HG02885 (cell line): ENCODE measurements at regions not wholly inside any gene's neighbourhood (a gene's known extent, or its start where the extent isn't known, plus 50 kb on each side); places are given as distances from the start of the nearest gene placed in this dataset.

Experiments
- ATAC-seq: cut with Tn5 transposase; IDR thresholded peaks from one replicate; pipeline ENCODE4 v1.9.1; 2021; ENCODE audit warnings: mild to moderate bottlenecking; ENCODE audit not compliant: unreplicated experiment, poor library complexity

DNA sequence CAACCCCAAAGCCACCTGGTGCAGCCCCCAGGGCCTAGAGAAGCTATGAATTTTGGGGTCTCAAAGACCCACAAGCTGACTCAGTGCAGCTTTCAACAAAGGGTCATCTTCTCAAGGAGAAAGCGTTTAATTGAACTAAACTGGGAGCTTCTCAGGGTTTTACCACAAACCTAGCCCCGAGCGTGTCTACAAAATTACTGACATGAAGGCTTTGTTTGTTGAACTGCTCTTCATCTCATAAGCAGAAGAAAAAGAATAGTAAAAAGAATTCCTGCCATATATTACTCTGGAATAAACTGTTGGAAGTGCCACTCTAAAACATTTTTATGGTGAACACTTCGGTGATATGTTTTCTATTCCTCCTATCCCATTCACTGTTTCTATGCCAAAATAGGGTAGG, 50.8 kb upstream of the INCENP start:
- ATAC-seq: no peak

DNA sequence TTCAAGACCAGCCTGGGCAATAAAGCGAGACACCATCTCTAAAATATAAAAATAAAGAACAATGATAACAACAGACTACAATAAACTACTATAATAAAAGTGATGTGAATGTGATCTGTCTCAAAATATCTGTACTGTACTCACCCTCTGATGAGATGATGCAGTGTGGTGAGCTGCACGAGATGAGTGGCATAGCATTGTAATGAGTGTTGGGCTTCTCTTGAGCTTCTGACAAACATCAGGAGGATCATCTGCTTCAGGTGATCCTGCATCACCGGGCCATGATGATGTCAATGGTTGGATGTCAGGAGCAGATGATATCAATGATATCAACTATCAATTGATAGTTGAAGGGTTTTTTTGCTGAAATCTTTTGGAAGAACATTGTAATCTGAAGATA, 52.4 kb upstream of the INCENP start:
- ATAC-seq: no peak

DNA sequence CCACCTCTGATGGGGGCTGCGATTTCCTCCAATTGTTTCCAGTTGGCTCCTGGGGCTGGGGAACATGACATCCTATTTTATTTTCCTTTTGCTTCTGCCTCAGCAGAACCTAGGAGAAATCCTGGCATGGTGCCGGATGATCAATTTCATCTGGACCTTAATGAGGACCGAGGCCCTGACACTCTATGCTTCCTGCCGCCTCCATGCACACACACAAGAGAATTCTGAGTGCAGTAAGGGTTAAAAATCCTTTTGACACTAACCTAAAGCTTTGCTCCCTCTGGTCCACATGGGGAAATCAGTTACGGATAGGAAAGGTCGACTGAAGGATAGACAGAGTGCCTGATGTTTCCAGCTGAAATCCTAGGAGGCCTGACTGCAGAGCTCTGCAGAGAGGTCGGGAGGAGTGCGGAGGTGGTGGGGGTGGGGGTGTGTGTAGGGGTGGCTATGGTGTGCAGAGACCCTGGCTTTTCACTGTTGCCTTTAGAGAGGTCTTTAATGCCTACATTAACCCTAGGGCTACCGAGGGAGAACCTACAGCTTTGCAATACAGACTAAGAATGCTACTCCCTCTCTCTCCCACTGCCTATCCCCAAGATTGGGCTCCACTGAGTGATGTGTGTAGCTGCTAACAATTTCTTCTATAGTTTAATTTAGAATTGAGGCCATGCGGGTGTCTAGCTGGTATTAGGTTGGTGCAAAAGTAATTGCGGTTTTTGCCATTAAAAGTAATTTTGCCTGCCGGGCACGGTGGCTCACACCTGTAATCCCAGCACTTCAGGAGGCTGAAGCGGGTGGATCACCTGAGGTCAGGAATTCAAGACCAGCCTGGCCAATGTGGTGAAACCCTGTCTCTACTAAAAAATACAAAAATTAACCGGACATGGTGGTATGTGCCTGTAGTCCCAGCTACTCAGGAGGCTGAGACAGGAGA, 53.6 kb upstream of the INCENP start:
- no peak for ATAC-seq

DNA sequence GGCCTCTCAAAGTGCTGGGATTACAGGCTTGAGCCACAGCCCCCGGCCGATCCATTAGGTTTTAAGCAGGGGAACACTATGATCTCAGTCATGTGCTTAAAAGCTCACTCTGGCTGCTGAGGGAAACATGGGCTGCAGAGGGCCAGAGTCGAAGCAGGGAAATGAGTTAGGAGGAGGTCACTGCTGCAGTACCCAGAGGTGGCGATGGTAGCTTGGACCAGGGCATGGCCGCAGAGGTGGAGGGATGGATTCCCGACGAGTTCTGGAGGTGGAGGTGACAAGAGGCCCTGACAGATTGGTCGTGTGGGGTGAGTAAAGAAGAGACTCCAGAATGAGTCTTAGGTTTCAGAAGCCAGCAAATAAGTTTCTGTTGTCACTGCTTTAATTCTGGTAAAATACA, 54.4 kb upstream of the INCENP start:
- no peak for ATAC-seq

DNA sequence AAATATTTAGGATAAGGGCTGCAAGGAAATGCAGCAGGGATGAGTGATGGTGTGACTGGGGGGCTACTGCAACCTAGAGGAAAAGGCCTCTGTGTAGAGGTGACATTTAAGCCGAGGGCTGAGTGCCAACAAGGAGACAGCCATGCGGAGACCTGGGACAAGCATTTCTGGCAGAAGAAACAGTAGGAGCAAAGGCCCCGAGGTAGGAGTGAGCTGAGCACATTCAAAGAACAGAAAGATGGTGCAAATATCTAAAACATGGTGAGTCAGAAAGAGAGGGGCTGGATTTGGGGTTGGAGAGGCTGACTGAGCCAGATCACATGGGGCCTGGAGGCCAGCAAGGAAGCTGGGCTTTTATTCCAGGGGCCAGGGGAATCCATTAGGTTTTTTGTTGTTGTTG, 55.1 kb upstream of the INCENP start:
- no peak for ATAC-seq

DNA sequence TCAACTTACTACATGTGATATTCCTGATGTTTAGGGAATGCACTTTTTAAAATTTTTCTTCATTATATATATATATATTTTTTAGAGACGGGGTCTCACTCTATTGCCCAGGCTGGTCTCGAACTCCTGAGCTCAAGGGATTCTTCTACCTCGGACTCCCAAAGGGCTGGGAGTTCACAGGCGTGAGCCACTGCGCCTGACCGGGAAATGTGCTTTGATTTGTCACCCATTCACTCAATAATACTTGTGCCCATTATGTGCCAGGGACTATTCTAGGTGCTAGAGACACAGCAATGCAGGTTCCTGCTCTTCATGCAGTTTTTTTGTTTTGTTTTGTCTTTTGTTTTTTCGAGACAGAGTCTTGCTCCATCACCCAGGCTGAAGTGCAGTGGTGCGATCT, 56.1 kb upstream of the INCENP start:
- ATAC-seq: no peak

DNA sequence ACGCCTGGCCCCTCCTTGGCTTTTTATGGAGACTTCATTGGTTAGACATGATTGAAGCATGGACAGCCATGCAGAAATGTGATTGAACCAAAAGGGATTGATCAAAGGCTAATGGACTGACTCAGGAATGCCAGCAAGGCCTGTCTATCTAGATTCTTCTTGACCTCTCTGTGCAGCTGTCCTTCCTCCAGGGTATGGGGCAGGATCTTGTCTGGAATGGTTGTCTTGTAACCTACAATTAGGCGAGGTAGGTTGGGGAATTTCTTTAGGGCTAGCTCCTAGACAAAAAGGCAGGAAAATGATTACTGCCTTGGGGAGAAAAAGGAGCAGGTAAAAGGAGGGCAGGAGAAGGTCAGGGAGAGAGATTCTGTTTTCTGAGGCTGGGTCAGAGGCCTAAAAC, 59.6 kb upstream of the INCENP start:
- no peak for ATAC-seq

DNA sequence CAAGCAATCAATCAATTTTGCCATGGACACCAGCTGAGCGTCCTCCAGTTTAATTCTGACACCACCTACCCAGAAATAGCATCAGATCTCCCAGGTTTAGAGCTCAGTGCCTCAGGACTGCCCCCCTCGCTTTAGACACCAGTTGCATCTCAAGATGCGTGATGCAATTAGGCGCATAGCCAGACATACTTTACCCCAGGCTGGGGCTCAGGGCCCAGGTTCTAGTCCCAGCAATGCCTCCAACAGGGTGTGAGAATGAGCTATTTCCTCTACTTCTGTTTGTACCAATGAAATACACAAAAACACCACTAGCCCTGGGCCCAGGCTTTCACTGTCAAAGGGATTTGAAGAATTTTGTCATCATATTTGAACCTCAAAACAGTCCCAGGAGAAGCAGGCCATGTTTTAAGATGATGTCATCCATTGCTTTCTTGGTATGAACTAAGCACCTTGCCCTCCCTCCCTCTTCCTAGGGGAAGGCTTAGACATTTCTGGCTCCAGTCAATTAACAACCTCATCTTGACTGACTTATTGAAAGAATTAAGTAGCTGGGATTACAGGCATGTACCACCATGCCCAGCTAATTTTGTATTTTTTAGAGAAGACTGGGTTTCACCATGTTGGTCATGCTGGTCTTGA, 61.5 kb upstream of the INCENP start:
- ATAC-seq: no peak

DNA sequence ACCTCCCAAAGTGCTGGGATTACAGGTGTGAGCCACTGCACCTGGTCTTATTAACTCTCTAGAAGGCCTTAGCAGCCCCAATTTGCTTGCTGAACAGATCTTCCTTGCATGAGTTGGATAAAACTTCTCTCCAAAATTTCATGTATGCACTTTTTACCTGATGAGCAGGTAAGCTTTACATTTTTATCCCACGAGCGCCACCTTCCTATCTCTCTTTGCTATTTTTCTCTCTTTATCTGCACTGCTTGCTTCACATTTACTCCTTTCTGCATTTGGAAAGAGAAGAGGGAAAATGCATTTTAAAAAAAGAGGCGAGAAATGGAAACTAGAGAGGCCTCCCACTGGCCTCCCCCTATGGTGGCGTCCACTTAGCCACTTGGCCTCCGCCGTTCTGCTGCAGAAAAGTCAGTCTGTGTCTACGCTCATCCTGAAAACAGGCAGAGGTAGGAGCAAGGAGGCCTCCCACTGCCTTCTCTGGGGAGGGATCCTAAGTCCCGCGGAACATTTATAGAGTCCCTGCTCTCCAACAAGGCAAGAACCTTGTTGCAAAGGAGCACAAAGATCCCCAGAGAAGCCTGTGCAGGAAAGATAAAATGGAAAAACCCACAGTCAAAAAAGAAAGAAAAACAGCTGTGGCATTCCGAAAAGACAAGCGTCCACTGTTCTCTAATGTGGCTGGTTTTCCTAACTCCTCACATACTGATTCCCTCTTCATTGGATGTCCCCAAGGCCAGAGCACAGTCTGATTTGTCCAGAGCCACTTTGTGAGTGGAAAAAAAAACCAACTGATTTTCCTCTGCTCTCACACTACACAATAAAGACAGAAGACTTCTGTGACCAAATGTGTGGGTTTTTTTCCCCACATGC, 62.2 kb upstream of the INCENP start:
- no peak for ATAC-seq

DNA sequence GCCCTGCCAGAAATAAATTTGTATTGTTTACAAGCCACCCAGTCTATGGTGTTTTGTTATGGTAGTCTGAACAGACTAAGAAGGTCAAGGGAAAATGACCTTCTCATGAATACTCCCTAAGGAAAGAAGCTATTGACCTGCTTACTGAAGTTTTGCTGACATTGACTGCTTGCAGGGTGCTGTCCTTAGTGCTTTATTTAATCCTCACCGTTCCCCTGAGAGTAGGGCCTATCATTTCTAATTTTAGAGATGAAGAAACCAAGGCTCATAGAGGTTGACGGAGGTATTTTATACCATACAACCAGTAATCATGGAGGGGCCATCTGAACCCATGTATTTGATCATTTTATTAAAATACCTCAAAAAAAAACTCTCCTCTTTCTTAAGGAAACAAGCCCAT, 66.7 kb upstream of the INCENP start:
- no peak for ATAC-seq

DNA sequence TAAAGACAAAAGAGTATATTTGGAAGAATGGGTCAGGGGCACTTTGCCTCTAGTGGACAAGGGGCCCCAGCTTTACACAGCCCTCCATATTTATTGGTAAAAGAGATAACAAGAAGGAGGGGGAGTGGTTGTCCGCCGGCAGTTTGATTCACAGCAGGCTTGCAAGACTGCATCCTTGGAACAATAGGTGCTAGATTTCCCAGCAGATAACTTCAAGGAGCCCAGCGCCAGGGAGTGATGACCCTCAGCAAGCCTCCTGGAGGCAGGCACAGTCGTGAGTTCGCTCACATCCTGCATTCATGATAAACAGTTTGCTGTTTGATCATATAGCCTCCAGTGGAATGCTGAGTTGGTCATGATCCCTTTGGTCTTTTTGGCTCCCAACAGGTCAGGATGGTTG, 67.8 kb upstream of the INCENP start:
- ATAC-seq: no peak

DNA sequence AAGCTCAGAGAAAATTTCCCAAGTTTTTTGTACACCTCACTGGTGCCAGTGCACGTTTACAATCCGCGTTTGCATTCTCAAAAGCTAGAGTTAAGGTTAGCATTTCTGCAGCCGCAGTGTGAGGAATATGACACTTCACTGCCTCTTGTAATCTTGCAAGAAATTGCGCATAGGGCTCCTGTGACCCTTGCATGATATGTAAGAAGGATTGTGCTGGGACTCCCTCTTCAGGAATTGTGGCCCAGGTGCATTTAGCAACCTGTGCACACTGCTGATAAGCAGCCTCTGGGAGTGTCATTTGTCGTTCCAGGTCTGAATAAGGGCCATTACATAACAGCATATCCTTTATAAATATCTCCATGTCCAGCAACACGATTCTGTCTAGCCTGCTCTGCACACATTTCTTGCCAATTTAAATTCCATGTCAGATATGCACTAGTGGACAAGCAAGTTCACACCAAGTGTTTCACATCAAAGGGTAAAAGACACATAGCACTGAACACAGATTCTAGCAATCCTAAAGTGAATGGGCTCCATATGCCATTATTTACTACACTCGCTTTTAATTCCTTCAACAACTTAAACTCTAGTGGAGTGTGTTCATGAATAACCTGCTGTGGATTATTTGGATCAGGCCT, 69.2 kb upstream of the INCENP start:
- ATAC-seq: no peak

DNA sequence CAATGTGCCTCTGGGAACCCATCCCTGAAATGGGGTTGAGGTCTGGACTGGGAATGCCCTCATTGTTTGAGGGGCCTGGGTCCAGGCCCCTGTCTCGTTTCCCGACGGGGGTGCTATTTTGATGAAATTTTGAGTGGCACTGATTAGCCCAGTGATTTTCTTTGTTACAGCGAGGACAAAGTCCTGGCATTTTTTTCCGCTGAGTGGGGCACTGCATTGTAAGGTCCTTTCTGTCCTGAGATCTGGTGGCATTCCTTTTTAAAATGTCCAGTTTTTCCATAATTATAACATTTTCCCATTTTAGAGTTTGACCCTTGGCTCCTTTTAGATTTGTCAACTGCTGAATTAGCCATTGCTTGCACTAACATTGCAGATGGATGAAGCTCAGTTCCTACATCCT, 69.7 kb upstream of the INCENP start:
- ATAC-seq: no peak

DNA sequence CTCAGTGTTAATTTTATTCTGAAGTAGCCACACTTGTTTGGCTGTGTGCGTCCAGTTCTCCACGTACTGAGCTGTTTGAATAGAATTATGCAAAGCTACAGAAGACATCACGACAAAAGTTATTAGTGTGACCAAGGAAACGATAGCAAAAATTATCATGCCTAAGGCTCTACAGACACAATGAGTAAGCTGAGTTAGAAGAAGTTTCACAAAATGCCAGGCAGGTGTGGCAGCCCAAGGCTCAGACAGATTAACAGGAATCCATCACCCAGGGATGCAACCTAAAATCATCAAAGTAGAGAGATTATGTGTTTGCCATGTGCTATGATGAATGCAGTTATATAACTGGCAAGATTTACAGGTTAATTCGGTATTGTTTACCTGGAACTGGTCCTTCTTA, 73.1 kb upstream of the INCENP start:
- ATAC-seq: no peak

DNA sequence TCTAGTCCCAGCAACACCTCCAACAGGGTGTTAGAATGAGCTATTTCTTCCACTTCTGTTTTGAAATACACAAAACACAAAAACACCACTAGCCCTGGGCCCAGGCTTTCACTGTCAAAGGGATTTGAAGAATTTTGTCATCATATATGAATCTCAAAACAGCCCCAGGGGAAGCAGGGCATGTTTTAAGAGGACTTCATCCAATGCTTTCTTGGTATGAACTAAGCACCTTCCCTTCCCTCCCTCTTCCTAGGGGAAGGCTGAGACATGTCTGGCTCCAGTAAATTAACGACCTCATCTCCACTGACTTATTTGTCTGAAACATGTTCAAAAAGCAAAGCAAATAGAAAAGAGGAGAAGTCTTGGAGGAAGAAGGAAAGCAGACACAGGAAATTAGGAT, 75.7 kb upstream of the INCENP start:
- ATAC-seq: no peak

DNA sequence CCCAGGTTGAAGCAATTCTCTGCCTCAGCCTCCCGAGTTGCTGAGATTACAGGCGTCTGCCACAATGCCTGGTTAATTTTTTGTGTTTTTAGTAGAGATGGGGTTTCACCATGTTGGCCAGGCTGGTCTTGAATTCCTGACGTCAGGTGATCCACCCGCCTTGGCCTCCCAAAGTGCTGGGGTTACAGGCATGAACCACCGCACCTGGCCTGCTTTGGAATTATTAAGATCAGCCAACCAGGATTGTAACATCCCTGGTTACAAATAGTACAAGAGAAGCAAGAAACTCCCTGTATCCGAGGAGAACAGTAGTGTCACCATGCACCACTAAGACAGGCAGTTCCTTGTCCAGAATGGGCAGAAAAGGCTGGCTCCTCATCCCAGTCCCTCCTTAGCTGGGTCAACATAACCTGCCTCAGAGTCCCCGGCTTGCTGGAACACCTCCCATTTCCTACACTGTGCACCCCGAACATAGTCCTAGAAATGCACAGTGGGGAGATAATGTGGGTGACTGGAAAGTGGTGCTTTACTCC, 77.2 kb upstream of the INCENP start:
- ATAC-seq: no peak

DNA sequence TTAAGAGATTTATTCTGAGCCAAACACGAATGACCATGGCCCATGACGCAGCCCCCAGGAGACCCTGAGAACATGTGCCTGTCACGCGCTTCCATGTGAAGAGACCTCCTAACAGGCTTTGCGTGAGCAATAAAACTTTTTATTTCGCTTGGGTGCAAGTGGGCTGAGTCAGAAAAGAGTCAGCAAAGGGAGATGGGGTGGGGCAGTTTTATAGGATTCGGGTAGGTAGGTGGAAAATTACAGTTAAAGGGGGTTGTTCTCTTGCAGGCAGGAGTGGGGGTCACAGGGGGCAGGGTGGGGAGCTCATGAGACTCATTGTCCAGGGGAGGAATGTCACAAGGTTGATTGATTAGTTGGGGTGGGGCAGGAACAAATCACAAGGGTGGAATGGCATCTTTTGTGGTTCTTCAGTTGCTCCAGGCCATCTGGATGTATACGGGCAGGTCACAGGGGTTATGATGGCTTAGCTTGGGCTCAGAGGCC, 77.2 kb upstream of the FTH1 start:
- no peak for ATAC-seq

DNA sequence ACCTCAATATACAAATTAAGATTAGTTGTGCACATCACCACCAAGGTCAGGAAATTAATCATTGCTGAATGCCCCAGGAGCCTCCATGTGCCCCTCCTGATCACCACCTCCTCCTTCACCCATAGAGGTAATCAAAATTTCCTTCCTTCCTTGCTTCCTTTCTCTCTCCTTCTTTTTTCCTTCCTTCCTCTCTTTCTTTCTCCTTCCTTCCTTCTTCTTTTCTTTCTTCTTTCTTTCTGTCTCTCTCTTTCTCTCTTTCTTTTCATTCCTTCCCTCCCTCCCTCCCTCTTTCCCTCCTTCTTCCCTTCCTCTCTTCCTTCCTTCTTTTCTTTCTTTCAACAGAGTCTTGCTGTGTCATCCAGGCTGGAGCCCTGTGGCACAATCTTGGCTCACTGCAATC, 67.9 kb upstream of the FTH1 start:
- ATAC-seq: no peak

DNA sequence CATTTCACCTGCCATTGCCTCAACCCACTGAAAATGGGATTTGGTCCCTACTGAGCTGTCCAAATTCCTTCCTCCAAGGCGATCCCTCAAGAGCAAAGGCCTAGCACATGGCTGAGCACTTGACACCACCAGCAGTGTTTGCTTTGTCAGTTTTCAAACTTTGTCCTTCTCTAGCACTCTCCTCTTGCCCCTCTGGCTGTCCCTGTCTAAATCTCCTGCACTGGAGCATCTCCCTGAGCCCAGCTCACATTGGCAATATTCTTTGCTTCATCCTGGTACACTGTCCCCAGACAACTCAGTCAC, 66.6 kb upstream of the FTH1 start:
- no peak for ATAC-seq
